Heart left ventricle (tissue), 13 donors: ENCODE measurements at regions not wholly inside any gene's neighbourhood (a gene's known extent, or its start where the extent isn't known, plus 50 kb on each side); places are given as distances from the start of the nearest gene placed in this dataset.

Experiments
- CTCF ChIP-seq, 12 donors: fragments of 200-600 bp; sonication (generic) in 4 of 12; IDR thresholded peaks; one replicate each; pipeline versions ENCODE4 v1.5.0 to v1.8.0; 2018 to 2022; ENCODE audit warnings: antibody characterized with exemption in 12 of 12, mild to moderate bottlenecking in 5 of 12
- POLR2A ChIP-seq, 2 donors: fragments of 450-650 bp; IDR thresholded peaks; one replicate each; pipeline ENCODE4 v1.6.1; 2017; ENCODE audit warnings: antibody characterized with exemption in 2 of 2, mild to moderate bottlenecking in 2 of 2, moderate library complexity in 2 of 2
- donor health status: ischemic (EF 13 %, LVEDD 7.1; RV severe dilation, severe dysfunction).
- donor health status: DM: no; HTN: yes; CAD: no.
- donor health status: DM: no; HTN: no; CAD: no.
- donor health status: ischemic (EF 25% LVEDD 6.9; RV normal size, moderate dysfunction).
- donor health status: ischemic (EF 25% LVEDD 5.7; RV mildly dilated, moderate dysfunction).
- donor health status: ischemic (EF 35%, LVEDD 5.7; RV mildly dilated, moderate dysfunction).
- donor health status: nonischemic (EF 11% LVEDD 7.7; RV severe dilation, severe dysfunction).
- donor health status: DM: yes; HTN: yes; CAD: no.
- donor health status: PGD.
- donor health status: ischemic (EF 29% LVEDD 5.4; RV normal size, mild dysfunction).
- donor health status: nonischemic (EF 23%, LVEDD 6.1; RV moderate dilation, normal function).

- TF ChIP-seq CTCF (IDR thresholded peaks at IDR 0.05) (no peak), POLR2A (IDR thresholded peaks at IDR 0.05) (no peak)
These were observed 241.0 kb upstream of the RBBP8 start for GRCh38 chr18:22691946-22692710.
